ENCODE measurements at regions not wholly inside any gene's neighbourhood (a gene's known extent, or its start where the extent isn't known, plus 50 kb on each side); places are given as distances from the start of the nearest gene placed in this dataset.
"Not testable (repeated sequence)": the region's sequence is repeated elsewhere in the genome, so short reads cannot be mapped to it uniquely, and the experiment has no call there.

GRCh38 chr1:120238867-120239266 is 62.5 kb upstream of the SEC22B start:
- H3K27me3 ChIP-seq (ENCODE audit: control insufficient read depth in 2 of 2, insufficient read depth in 2 of 2, low read length in 2 of 2); intact Hi-C loops (cut with micrococcal nuclease); H3K4me2 ChIP-seq (ENCODE audit: insufficient read depth, low read length); H4K20me1 ChIP-seq (replicated peaks; ENCODE audit: control insufficient read depth, insufficient read depth, low read length); H3K9ac ChIP-seq (ENCODE audit: insufficient read depth in 1 of 2, low read depth in 2 of 2, low read length in 2 of 2); H3K4me1 ChIP-seq (replicated peaks in 1 of 2; ENCODE audit: control insufficient read depth in 2 of 2, insufficient read depth in 2 of 2, low read length in 2 of 2); FAIRE-seq; in situ Hi-C loops (cut with MboI); H3K36me3 ChIP-seq (ENCODE audit: control insufficient read depth, insufficient read depth, low read length); POLR2A ChIA-PET; H3K9me1 ChIP-seq (ENCODE audit: control insufficient read depth, insufficient read depth, low read length); DNase-seq (ENCODE audit: extremely low read depth in 1 of 4, low spot score in 3 of 4); H3K4me3 ChIP-seq; H3K79me2 ChIP-seq (ENCODE audit: control insufficient read depth, insufficient read depth, low read length); H3K9me3 ChIP-seq (replicated peaks; ENCODE audit: control insufficient read depth, insufficient read depth, low read depth, low read length); H2AFZ ChIP-seq (ENCODE audit: low read depth, low read length); ATAC-seq; BruUV-seq (replicated peaks); H3K27ac ChIP-seq (ENCODE audit: extremely low read depth, low read depth, low read length); CTCF ChIA-PET (ENCODE audit: low intra/inter-chr PET ratio): not testable (repeated sequence)
- no CpG with 5 or more reads among the region's 2 CpGs for WGBS (ENCODE audit: insufficient coverage, low coverage, missing lambda C conversion rate)

DNA sequence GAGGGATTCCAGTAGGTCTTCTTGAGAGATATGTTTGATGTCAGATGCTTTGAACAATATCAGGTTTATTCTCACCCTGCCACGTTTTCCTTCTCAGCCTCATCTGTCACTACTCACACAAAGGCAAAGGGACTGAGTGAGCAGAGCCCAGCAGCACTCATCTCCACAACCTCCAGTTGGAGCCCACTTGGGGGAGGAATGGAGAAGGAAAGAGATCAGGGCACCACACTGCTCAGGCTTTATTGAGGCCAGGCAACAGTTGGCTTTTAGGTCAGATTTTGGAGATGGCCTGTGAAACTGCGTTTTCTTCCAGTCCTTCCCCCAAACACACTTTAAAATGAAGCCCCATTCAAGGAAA is 57.3 kb upstream of the SEC22B start:
- FAIRE-seq; BruUV-seq (replicated peaks); in situ Hi-C loops (cut with MboI); H3K36me3 ChIP-seq (ENCODE audit: control insufficient read depth, insufficient read depth, low read length); CTCF ChIA-PET (ENCODE audit: low intra/inter-chr PET ratio); H3K9me1 ChIP-seq (ENCODE audit: control insufficient read depth, insufficient read depth, low read length); H3K9ac ChIP-seq (ENCODE audit: insufficient read depth in 1 of 2, low read depth in 2 of 2, low read length in 2 of 2); DNase-seq (ENCODE audit: extremely low read depth in 1 of 4, low spot score in 3 of 4); H3K4me2 ChIP-seq (ENCODE audit: insufficient read depth, low read length); POLR2A ChIA-PET; intact Hi-C loops (cut with micrococcal nuclease); H4K20me1 ChIP-seq (replicated peaks; ENCODE audit: control insufficient read depth, insufficient read depth, low read length); H3K4me1 ChIP-seq (replicated peaks in 1 of 2; ENCODE audit: control insufficient read depth in 2 of 2, insufficient read depth in 2 of 2, low read length in 2 of 2); H3K27ac ChIP-seq (ENCODE audit: extremely low read depth, low read depth, low read length); H3K27me3 ChIP-seq (ENCODE audit: control insufficient read depth in 2 of 2, insufficient read depth in 2 of 2, low read length in 2 of 2); H2AFZ ChIP-seq (ENCODE audit: low read depth, low read length); H3K79me2 ChIP-seq (ENCODE audit: control insufficient read depth, insufficient read depth, low read length); H3K4me3 ChIP-seq; H3K9me3 ChIP-seq (replicated peaks; ENCODE audit: control insufficient read depth, insufficient read depth, low read depth, low read length): not testable (repeated sequence)
- WGBS (ENCODE audit: insufficient coverage, low coverage, missing lambda C conversion rate): no CpG with 5 or more reads among the region's 2 CpGs
- peak; percentile 64 for ATAC-seq

DNA sequence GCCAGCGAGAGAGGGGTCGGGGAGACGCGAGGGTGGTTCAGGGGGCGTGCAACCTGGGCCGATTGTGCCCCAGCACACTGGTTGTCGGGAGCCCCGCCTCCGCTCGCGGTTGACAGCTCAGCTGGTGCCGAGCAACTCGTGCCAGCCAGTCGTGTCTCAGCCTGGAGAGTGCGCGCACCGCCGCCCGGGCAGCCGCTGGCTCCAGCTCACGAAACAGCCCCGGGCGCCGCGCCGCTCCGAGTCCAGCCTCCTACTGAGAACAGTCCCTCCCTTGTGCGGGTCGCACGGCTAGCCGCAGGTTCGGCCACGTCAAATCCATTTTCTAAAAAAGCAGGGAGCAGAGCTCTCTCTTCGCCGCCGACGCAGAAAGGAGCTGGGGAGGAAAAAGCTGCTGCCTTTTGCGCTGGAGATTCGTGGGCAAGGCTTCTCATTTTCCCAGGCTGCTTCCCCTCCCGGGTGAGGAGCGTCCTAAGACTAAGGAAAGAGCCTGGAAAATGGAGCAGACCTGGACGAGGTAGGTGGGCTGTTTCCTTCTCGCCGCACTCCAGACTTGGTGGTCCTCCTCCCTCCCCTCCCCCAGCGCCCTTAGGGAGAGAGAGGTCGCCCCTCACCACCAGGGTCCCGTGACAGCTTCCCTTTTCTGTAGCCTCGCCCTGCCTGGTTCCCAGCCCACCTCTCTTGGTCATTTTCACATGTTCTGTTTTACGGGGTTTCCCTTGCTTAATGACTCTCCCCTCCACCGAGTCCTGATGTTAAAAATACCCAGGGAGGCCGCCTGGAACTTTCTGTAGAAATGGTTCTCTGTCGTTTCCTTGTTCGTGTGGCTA is 56.7 kb upstream of the SEC22B start:
- H4K20me1 ChIP-seq (replicated peaks; ENCODE audit: control insufficient read depth, insufficient read depth, low read length); intact Hi-C loops (cut with micrococcal nuclease); H3K4me1 ChIP-seq (replicated peaks in 1 of 2; ENCODE audit: control insufficient read depth in 2 of 2, insufficient read depth in 2 of 2, low read length in 2 of 2); CTCF ChIA-PET (ENCODE audit: low intra/inter-chr PET ratio); H2AFZ ChIP-seq (ENCODE audit: low read depth, low read length); H3K9ac ChIP-seq (ENCODE audit: insufficient read depth in 1 of 2, low read depth in 2 of 2, low read length in 2 of 2); in situ Hi-C loops (cut with MboI); H3K9me1 ChIP-seq (ENCODE audit: control insufficient read depth, insufficient read depth, low read length); H3K9me3 ChIP-seq (replicated peaks; ENCODE audit: control insufficient read depth, insufficient read depth, low read depth, low read length); H3K4me3 ChIP-seq; H3K36me3 ChIP-seq (ENCODE audit: control insufficient read depth, insufficient read depth, low read length); H3K27me3 ChIP-seq (ENCODE audit: control insufficient read depth in 2 of 2, insufficient read depth in 2 of 2, low read length in 2 of 2); H3K79me2 ChIP-seq (ENCODE audit: control insufficient read depth, insufficient read depth, low read length); FAIRE-seq; BruUV-seq (replicated peaks); POLR2A ChIA-PET; H3K27ac ChIP-seq (ENCODE audit: extremely low read depth, low read depth, low read length); DNase-seq (ENCODE audit: extremely low read depth in 1 of 4, low spot score in 3 of 4); H3K4me2 ChIP-seq (ENCODE audit: insufficient read depth, low read length): not testable (repeated sequence)
- WGBS (ENCODE audit: insufficient coverage, low coverage, missing lambda C conversion rate): 89% methylated on average over 3 of the region's 53 CpGs
- ATAC-seq: peak; percentile 82

- POLR2A ChIA-PET: not testable (repeated sequence)
Observed at GRCh38 chr1:120229835-120230234, 53.5 kb upstream of the SEC22B start.

More at GRCh38 chr1:120229835-120230234, 53.5 kb upstream of the SEC22B start:
- peak; percentile 32; the same call in 2 of the 3 replicates for ATAC-seq
- H3K4me3 ChIP-seq; BruUV-seq (replicated peaks); H3K27ac ChIP-seq (ENCODE audit: extremely low read depth, low read depth, low read length); FAIRE-seq; H3K9me3 ChIP-seq (replicated peaks; ENCODE audit: control insufficient read depth, insufficient read depth, low read depth, low read length); H3K36me3 ChIP-seq (ENCODE audit: control insufficient read depth, insufficient read depth, low read length); H2AFZ ChIP-seq (ENCODE audit: low read depth, low read length); CTCF ChIA-PET (ENCODE audit: low intra/inter-chr PET ratio); H3K9ac ChIP-seq (ENCODE audit: insufficient read depth in 1 of 2, low read depth in 2 of 2, low read length in 2 of 2); DNase-seq (ENCODE audit: extremely low read depth in 1 of 4, low spot score in 3 of 4); H4K20me1 ChIP-seq (replicated peaks; ENCODE audit: control insufficient read depth, insufficient read depth, low read length); H3K4me1 ChIP-seq (replicated peaks in 1 of 2; ENCODE audit: control insufficient read depth in 2 of 2, insufficient read depth in 2 of 2, low read length in 2 of 2); H3K4me2 ChIP-seq (ENCODE audit: insufficient read depth, low read length); H3K79me2 ChIP-seq (ENCODE audit: control insufficient read depth, insufficient read depth, low read length); H3K9me1 ChIP-seq (ENCODE audit: control insufficient read depth, insufficient read depth, low read length); H3K27me3 ChIP-seq (ENCODE audit: control insufficient read depth in 2 of 2, insufficient read depth in 2 of 2, low read length in 2 of 2); intact Hi-C loops (cut with micrococcal nuclease): not testable (repeated sequence)
- in situ Hi-C loops (cut with MboI): loop anchor here (10.0 kb wide), 1 partner anchor 445 kb away; no protein-coding TSS in a partner anchor
- no CpG with 5 or more reads among the region's 1 CpG for WGBS (ENCODE audit: insufficient coverage, low coverage, missing lambda C conversion rate)

Measured in K562 (cell line).